ENCODE measurements at regions not wholly inside any gene's neighbourhood (a gene's known extent, or its start where the extent isn't known, plus 50 kb on each side); places are given as distances from the start of the nearest gene placed in this dataset.

- peaks cover 5 to 7% of the 10 kb centered on the region in 2 experiments; a peak in 4 of 5 replicates for H3K4me1 ChIP-seq (replicated peaks in 1 of 2; ENCODE audit: control insufficient read depth in 2 of 2, insufficient read depth in 2 of 2, low read length in 2 of 2)
- H2AFZ ChIP-seq (ENCODE audit: low read depth, low read length) = peak overlapping the region; percentile 93
- POLR2A ChIA-PET = interaction anchor here (0.7 to 1.6 kb wide), 6 partner anchors 8 to 77 kb away, joined by 3 to 8 read pairs (median 3); no protein-coding TSS in a partner anchor
- H3K4me2 ChIP-seq (ENCODE audit: insufficient read depth, low read length) = peak overlapping the region; percentile 97
- no peaks in the 10 kb centered on the region for H4K20me1 ChIP-seq (replicated peaks; ENCODE audit: control insufficient read depth, insufficient read depth, low read length)
- intact Hi-C loops (cut with micrococcal nuclease) (no loop called here), in situ Hi-C loops (cut with MboI) (no loop called here)
- DNase-seq (ENCODE audit: extremely low read depth in 1 of 4, low spot score in 3 of 4) = peak; percentile 97 to 98 (median 98)
- WGBS (ENCODE audit: insufficient coverage, low coverage, missing lambda C conversion rate) = under 1% methylated on average over 57 of the region's 60 CpGs
- no peaks in the 10 kb centered on the region for H3K9me3 ChIP-seq (replicated peaks; ENCODE audit: control insufficient read depth, insufficient read depth, low read depth, low read length)
- H3K4me3 ChIP-seq = peak overlapping the region; percentile 72
- no peaks in the 10 kb centered on the region for H3K27me3 ChIP-seq (ENCODE audit: control insufficient read depth in 2 of 2, insufficient read depth in 2 of 2, low read length in 2 of 2)
- CTCF ChIA-PET (ENCODE audit: low intra/inter-chr PET ratio) = no interaction called here
- H3K9ac ChIP-seq (ENCODE audit: insufficient read depth in 1 of 2, low read depth in 2 of 2, low read length in 2 of 2) = peak overlapping the region; percentile 91 to 92
- peak; percentile 99 for FAIRE-seq
- H3K79me2 ChIP-seq (ENCODE audit: control insufficient read depth, insufficient read depth, low read length) = peaks cover 51% of the 10 kb centered on the region
- no peaks in the 10 kb centered on the region for H3K36me3 ChIP-seq (ENCODE audit: control insufficient read depth, insufficient read depth, low read length)
- peak; percentile 99 for ATAC-seq
- H3K27ac ChIP-seq (ENCODE audit: extremely low read depth, low read depth, low read length) = peak overlapping the region; percentile 93
- no peaks in the 10 kb centered on the region for H3K9me1 ChIP-seq (ENCODE audit: control insufficient read depth, insufficient read depth, low read length)
- TSS peak; percentile 66 for BruUV-seq (replicated peaks)
- TF ChIP-seq THRA (IDR thresholded peaks at IDR 0.05) = no peak
- TF ChIP-seq EZH2 (IDR thresholded peaks at IDR 0.05; ENCODE audit: borderline replicate concordance, low read depth, low read length) = no peak
- TF ChIP-seq, protein P1, sequence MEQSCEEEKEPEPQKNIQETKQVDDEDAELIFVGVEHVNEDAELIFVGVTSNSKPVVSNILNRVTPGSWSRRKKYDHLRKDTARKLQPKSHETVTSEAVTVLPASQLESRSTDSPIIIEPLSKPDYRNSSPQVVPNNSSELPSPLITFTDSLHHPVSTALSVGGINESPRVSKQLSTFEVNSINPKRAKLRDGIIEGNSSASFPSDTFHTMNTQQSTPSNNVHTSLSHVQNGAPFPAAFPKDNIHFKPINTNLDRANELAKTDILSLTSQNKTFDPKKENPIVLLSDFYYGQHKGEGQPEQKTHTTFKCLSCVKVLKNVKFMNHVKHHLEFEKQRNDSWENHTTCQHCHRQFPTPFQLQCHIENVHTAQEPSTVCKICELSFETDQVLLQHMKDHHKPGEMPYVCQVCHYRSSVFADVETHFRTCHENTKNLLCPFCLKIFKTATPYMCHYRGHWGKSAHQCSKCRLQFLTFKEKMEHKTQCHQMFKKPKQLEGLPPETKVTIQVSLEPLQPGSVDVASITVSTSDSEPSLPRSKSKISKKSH (CRISPR knock-in tag; IDR thresholded peaks at IDR 0.05) = no peak
- TF ChIP-seq L3MBTL2 (IDR thresholded peaks at IDR 0.05) = peak; percentile 57; the same call in 1 of the 2 replicates
- no peak for TF ChIP-seq TEAD2 (tag; IDR thresholded peaks at IDR 0.05)
- TF ChIP-seq DPF2 (IDR thresholded peaks at IDR 0.05) = no peak
- no peak for TF ChIP-seq PHB2 (IDR thresholded peaks at IDR 0.05; ENCODE audit: low read depth)
- TF ChIP-seq TARDBP (IDR thresholded peaks at IDR 0.05) = no peak
- TF ChIP-seq PPARD (CRISPR knock-in tag; IDR thresholded peaks at IDR 0.05) = no peak
- no peak for TF ChIP-seq SFPQ (IDR thresholded peaks at IDR 0.05; ENCODE audit: low read depth, low read length)
- no peak for TF ChIP-seq ZBTB33 (CRISPR knock-in tag; IDR thresholded peaks at IDR 0.05)
- TF ChIP-seq NCOA2 (IDR thresholded peaks at IDR 0.05; ENCODE audit: partially characterized antibody in 2 of 2) = no peak
- no peak for TF ChIP-seq FOXJ3 (CRISPR knock-in tag; IDR thresholded peaks at IDR 0.05)
- TF ChIP-seq, protein P2, sequence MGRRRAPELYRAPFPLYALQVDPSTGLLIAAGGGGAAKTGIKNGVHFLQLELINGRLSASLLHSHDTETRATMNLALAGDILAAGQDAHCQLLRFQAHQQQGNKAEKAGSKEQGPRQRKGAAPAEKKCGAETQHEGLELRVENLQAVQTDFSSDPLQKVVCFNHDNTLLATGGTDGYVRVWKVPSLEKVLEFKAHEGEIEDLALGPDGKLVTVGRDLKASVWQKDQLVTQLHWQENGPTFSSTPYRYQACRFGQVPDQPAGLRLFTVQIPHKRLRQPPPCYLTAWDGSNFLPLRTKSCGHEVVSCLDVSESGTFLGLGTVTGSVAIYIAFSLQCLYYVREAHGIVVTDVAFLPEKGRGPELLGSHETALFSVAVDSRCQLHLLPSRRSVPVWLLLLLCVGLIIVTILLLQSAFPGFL (CRISPR knock-in tag; IDR thresholded peaks at IDR 0.05) = no peak
These were observed 383.2 kb downstream of the ZFHX3 start for GRCh38 chr16:72664509-72665408.

Measured in K562 (cell line).